ENCODE measurements at regions not wholly inside any gene's neighbourhood (a gene's known extent, or its start where the extent isn't known, plus 50 kb on each side); places are given as distances from the start of the nearest gene placed in this dataset.
A peak's percentile ranks its signal among the peaks of the same experiment; 100 is the strongest.

DNA sequence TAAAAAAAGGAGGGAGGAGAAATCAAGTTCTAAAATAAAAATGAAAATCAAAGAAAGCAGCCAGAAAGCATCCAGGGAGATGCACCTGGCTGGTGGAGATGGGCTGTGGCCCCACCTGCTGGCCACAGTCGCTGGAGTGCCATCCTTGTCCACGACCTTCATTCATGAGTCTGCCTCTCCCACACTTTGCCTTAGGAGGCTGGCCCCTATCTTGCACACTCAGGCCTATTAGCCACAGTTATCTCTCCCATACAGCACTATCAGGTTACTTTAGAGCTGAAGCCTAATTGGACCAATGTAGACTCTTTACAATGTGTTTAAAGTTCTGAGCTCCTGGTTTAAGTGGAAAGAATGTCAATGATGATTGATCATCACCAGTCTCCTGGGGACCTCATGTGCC lies 392.0 kb upstream of the RORA start:
- peak; percentile 45 to 71 for DNase-seq

DNA sequence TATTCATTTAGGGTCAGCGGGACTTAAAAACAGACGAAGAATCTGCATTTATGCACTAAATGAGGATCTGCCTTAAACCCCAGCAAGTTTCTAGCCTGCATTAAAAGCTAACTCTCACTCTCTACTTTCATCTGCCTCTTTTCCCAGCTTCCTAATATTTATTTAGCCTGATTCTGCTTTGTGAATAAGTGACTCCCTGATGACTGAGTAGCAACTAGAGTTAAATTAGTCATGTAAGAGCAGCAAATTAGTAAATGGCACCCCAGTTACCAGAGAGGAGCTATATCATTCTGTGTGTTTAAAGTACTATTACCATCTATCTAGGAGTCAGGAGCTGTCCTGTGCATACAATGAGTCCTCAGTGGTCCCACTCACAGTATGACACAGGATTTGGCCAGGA lies 391.0 kb upstream of the RORA start:
- no peak for DNase-seq

- DNase-seq, result no peak
Measured at GRCh38 chr15:61613729-61614128, 384.6 kb upstream of the RORA start.

DNA sequence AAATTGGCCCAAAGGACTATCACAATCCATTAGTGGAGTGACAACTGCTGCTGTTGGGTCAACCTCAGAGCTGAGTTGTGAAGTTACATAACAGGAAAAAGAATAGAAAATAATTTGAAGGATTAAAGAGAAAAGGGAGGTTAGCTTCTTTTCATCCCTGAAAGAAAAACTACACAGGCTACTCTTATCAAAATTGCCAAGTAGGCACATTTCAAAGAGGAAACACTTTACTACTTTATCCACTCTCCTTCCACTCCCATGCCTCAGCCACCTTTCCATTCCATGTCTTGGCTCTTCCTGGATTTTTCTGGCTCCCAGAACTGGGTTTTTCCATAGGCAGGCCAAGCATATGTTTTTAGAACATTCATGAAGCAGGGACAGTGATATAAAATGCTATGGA lies 384.0 kb upstream of the RORA start:
- no peak for DNase-seq

DNA sequence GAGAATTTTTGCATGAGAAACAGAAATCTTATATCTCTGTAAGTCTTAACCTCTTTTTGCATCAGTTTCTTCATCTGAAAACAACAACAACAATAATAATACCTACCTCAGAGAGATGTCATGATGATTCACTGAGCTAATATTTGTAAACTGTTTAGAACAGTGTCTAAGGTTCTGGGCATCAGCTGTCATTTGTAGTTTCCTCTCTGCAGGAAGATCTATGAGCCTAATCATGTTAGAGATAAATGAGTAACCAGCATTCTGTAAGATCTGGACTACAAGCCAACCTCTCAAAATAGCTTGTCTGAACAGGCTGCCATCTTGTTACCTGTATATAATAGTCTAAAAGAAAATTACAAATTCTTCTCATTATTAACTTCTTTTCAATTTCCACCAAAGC lies 383.0 kb upstream of the RORA start:
- DNase-seq, result no peak

DNA sequence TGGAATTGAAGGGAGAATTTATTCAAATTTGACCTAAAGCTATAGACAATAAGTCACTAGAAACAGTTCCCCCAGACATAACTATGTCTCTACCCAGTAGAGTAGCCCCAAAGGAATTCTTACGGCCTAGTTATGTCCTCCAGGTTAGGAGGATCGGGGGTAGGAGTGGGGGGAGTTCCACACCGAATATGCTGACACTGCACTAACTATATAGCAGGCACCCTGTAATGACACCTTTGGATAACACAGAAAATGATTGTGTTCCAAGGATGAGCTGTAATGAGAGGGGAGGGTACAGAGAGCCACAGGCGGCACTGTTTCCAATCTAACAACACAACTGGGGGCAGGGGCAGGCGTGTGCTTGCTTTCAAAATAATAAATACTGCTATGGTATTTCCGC lies 376.2 kb upstream of the RORA start:
- DNase-seq, result no peak

DNA sequence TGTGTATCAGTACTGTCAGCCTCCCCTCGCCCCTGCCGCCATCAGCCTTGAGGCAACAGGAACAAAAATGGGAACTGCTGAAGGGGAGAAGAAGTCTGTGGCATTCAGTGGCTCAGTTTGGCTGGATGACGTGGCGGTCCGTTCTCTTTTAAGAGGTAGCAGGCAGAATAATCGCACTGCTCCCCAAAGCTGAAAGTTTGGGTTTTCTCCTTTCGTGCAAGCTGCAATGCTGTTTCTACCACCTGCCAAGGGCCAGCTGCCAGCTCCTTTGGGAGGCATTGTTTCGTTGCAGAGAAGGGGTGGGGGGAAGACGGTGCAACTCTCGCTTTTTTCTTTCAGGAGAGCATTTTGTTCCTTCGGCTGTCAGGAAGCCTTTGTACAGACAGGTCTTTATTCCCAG lies 369.6 kb upstream of the RORA start:
- no peak for DNase-seq

DNA sequence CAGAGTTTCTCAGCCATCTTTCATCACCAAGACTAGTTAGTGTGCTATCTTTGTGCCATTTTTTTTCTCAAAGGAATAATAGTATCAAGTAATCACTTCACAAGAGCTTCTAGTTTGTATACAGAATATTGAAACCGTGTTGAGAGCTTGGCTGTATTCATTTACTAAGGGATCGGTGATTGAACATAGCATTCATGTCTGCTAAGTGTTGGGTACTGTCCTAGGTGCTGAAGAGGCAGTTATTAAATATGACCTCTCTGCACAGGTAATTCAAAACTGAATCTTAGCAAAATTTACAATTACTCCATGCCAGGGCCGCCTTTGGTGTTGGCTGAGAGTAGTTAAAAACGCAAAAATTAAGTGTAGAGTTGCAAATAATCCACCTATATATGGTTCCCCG lies 355.3 kb upstream of the RORA start:
- DNase-seq, result no peak

DNA sequence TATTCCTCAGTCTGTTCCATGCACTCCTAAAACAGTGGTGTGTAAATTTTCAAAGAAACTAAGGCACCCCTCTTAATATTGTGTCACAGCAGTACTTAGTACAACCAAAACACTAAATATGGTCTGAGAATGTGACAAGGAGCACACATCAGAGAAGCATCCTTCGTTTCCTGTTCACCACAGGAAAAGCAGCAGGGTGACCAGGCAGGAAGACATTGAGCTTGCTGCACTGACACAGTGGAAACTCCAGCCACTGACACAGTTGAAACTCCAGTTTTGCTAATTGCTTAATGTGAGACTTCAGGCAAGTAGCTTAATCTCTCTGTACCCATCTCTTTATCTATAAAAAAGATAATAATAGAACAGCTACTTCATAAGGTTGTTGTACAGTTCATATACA lies 353.0 kb upstream of the RORA start:
- no peak for DNase-seq

DNA sequence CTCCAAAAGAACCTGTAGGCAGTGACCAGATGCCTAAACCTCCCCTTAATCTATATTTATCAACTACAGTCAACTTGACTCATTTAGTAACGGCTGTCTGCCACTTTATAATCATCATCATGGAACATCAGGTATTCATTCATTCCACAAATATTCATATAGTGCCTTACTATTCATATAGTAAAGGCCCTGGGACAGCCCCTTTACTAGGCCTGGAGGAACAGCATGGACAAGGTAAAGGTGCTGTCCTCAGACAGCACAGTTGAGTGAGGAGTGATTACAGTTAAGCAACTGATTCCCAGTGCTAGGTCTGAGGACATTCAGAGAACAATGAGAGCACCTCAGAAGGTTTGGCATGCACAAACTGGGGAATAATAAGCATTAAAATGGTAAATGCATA lies 346.5 kb upstream of the RORA start:
- DNase-seq, result no peak

GRCh38 chr15:61571026-61571425 lies 341.9 kb upstream of the RORA start:
- DNase-seq, result no peak

DNA sequence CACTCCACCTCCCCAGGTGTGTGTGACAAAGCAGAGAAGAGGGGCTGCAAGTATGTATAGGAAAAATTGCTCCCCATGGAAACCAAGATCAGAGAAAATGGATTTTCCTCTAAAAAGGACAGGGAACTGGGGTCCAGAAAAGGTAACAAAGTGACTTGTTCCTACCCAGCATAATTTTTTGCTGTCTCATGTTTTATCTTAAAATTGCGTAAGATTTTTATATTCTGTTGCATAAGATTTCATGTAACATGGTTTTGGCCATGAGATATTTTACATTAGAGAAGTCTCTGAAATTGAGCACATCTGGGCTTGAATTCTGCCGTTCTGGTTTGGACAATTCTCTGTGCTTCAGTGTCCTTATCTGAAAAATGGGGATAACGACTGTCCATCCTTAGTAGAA lies 335.7 kb upstream of the RORA start:
- DNase-seq, result no peak

GRCh38 chr15:61558172-61559136 lies 329.4 kb upstream of the RORA start:
- DNase-seq, result no peak

- no peak for DNase-seq
Measured at GRCh38 chr15:61556037-61556648, 327.0 kb upstream of the RORA start.

DNA sequence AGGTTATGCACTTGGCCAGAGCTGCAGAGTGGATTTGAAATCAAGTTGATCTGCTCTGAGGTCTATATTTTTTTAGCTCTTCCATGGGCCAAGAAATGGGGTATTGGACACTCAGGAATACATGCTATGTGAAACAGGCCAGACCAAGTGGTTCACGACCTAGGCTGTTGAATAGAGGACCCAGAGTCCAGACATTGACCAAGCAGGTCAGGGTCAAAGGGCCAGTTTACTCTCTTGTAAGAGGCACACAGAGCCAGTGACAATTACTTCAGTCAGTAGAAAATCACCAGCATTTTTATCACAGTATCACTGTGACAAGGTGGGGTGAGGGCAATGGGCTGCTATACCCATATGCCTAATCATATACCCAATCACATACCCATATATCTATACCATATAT lies 320.6 kb upstream of the RORA start:
- DNase-seq, result no peak

- no peak for DNase-seq
Measured at GRCh38 chr15:61545763-61546162, 316.7 kb upstream of the RORA start.

GRCh38 chr15:61541516-61541915 lies 312.4 kb upstream of the RORA start:
- DNase-seq, result no peak

- DNase-seq, result no peak
Measured at GRCh38 chr15:61537337-61537736, 308.2 kb upstream of the RORA start.

- DNase-seq, result no peak
Measured at GRCh38 chr15:61534986-61535385, 305.9 kb upstream of the RORA start.

DNA sequence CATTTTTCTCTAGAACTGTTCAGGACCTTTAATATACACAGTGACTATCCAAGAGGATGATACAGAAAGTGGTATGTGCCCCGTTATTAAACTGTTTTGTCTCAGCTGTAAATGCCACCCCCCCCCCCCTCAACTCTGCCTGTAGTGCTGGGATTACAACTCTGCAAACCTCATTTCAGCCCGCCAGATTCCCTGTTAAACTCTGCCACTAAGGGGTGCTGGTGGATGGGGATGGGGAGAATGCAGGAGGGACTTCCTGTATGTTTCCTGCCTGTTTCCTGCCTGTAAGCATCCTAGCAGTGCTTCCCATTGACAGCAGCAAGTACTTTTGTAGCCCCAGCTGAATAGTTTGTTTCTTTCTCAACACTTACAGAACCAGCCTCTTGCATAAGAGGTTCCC lies 301.7 kb upstream of the RORA start:
- DNase-seq, result peak; percentile 28 to 54

GRCh38 chr15:61528581-61528910 lies 299.4 kb upstream of the RORA start:
- DNase-seq, result peak; percentile 82 to 87

DNA sequence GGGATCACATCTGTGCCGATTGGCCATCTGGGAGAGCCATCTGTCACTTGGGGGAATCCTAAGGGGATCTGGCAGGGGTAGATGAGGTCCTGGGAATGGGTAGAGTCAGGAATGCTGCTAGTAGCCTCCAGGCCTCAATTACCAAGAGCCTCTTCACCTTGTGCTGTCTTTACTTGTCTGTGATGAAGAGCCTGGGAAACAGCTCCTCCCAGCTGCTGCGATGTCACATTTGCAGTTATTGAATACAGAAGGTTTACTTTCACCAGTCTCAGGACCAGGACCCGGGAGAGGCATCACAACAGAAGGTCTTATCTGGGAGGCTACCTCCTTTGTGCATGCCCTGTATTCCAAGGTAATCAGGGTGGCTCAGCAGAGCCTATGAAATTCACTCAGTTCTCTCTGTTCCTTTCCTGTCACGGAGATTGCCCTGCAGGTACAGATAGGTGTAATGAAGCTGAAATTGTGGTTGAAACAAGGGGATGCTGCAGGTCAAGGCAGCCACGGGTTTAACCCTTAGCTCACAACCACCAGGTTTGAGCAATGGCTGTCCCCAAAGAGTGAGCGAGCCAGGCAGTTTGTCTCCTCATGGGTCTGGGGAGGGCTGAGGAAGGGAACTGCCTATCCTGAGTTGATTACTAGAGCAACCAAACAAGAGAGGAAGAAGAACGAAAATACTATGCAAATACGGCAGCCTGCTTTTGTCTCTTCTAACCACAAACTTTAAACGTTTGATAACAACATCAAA lies 298.9 kb upstream of the RORA start:
- peak; percentile 68 to 84 for DNase-seq

DNA sequence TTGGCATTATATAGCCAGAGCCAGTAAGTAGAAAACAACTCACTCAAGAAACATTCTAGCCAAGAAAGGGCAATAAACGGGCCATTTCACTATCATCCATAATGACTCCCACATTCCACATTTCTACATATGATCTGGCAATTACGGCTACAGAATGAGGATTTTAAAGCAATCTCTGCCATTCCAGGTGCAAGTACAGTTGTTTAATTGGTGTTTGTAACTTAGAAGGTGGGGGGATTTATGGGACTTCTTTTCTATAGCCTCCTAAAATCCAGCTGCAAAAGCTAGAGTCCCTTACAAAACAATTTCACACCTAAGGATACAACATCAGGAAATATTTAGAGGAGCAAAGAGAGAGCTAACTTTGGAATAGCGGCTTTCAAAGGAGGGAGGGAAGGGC lies 295.4 kb upstream of the RORA start:
- no peak for DNase-seq

DNA sequence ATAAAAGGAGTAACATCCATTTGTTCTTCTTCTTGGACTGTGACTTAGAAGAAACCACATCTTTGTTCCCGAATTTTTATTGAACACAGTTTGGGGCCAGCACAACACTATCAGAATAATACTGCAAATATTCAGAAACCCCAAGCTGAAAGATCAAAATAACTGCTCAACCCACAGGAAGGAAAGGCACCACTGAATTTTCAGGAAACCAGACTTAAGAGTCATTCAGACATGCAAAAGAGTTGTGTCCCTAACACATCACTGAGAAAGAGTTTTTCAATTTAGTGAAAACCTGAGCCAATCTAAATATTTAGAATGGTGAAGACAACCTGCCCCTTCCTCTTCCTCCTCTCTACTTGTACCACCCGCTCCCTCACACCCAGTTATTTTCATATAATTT lies 295.0 kb upstream of the RORA start:
- no peak for DNase-seq
